Suprapubic skin (tissue), 4 donors: ENCODE measurements at regions not wholly inside any gene's neighbourhood (a gene's known extent, or its start where the extent isn't known, plus 50 kb on each side); places are given as distances from the start of the nearest gene placed in this dataset.

Experiments
- EP300 ChIP-seq: sonication (generic); formaldehyde crosslinking; IDR thresholded peaks from one replicate; pipeline ENCODE4 v1.6.1; 2017; ENCODE audit warnings: antibody characterized with exemption
- POLR2A ChIP-seq, 2 donors: fragments of 450-650 bp; IDR thresholded peaks; one replicate each; pipeline ENCODE4 v1.6.1; 2017; ENCODE audit warnings: antibody characterized with exemption in 2 of 2, mild to moderate bottlenecking in 2 of 2, moderate library complexity in 2 of 2
- POLR2AphosphoS5 ChIP-seq, 3 donors: sonication (generic); formaldehyde crosslinking; IDR thresholded peaks; one replicate each; pipeline ENCODE4 v1.6.1; 2017; ENCODE audit warnings: antibody characterized with exemption in 3 of 3
- TF ChIP-seq, protein P1 (sequence below), 2 donors: fragments of 200-600 bp in 1 of 2; fragments of 450-650 bp in 1 of 2; sonication (generic) in 1 of 2; IDR thresholded peaks; one replicate each; pipeline ENCODE4 v1.5.1; 2016 to 2019; ENCODE audit warnings: antibody characterized with exemption in 2 of 2, mild to moderate bottlenecking in 1 of 2, moderate library complexity in 1 of 2

- no peak for TF ChIP-seq POLR2A (IDR thresholded peaks at IDR 0.05)
- TF ChIP-seq, protein P1, sequence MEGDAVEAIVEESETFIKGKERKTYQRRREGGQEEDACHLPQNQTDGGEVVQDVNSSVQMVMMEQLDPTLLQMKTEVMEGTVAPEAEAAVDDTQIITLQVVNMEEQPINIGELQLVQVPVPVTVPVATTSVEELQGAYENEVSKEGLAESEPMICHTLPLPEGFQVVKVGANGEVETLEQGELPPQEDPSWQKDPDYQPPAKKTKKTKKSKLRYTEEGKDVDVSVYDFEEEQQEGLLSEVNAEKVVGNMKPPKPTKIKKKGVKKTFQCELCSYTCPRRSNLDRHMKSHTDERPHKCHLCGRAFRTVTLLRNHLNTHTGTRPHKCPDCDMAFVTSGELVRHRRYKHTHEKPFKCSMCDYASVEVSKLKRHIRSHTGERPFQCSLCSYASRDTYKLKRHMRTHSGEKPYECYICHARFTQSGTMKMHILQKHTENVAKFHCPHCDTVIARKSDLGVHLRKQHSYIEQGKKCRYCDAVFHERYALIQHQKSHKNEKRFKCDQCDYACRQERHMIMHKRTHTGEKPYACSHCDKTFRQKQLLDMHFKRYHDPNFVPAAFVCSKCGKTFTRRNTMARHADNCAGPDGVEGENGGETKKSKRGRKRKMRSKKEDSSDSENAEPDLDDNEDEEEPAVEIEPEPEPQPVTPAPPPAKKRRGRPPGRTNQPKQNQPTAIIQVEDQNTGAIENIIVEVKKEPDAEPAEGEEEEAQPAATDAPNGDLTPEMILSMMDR (IDR thresholded peaks at IDR 0.05) = no peak
- no peak for TF ChIP-seq EP300
- no peak for TF ChIP-seq POLR2AphosphoS5 (IDR thresholded peaks at IDR 0.05)
These were observed 199.4 kb upstream of the DAB1 start for GRCh38 chr1:57623039-57623790.
